Right kidney (tissue), 1 donor: ENCODE measurements at regions not wholly inside any gene's neighbourhood (a gene's known extent, or its start where the extent isn't known, plus 50 kb on each side); places are given as distances from the start of the nearest gene placed in this dataset.

Experiments
- DNase-seq: peaks from one replicate; pipeline ENCODE4 v3.0.0-alpha.2; 2016

DNA sequence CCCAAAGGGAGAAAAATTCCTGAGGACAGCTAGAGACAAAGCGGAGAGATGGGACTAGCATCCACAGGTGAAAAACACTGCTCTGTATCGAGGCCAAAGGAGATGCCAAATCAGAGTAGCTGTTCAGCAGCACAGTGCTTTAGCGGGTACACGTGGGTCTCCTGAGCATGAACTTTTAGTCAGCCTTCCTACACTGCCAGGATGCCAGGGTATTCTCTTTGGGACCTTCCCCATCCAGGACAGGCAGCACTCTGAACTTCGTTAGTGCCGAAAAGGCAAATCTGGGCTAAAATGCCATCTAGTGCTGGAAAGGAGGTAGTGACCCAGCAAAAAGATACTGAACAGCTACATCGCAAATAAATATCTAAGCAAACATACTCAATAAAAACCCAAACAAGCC lies 64.9 kb downstream of the C6orf58 start:
- DNase-seq, result peak; percentile 3
